Glomerular visceral epithelial cell (primary cell): ENCODE measurements at regions not wholly inside any gene's neighbourhood (a gene's known extent, or its start where the extent isn't known, plus 50 kb on each side); places are given as distances from the start of the nearest gene placed in this dataset.

Experiments
- DNase-seq: peaks from one replicate; pipeline ENCODE4 v3.0.0-alpha.2; 2016; ENCODE audit errors: extremely low spot score

DNA sequence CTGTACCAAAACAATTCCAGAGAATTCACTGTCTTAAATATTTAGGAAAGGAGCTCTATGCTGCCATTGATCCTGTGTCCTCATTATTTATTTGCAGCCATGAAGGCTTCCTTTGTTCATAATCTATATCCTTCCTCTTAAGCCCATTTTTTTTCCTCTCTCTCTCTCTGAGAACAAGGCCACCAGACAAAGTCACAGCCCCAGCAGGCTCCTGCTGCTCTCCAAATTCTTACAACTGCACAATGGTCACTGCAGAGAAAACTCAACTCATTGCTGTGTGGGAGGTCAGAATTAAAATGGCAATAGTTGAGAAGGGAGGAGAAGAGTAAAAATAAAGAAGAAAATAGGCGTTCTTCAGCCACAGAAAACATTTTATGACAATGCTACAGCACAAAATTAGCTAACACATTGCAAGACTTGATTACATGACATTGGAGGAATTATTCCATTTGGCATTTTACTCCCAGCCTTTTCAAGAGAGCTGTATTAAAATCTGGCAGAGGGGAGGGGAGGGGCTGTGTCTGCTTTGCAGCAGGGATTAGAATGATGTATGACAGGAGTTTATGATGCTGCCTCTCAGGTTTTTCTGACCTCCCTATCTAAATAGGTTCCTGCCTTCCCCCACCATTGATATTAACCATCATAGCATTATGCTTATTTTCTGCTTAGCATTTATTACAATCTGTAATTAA lies 399.7 kb upstream of the THBS1 start:
- DNase-seq, result no peak

DNA sequence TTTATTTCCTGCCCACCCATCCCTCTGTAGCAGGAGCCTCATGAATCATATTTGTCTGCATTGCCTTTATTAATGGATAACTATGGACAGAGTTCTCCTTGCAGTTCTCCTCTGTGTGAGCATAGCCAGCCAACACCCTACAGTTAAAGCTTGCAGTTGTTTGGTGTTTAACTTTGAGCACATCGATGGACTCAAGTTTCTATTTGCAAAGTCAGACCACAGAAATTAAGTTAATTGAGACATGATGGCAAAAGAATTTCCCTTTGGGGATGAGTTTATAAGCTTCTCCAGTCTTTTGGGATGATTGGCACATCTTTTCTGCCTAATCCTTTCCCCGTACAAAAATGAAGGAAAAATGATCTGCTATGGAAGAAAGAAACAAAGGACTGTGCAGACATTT lies 398.9 kb upstream of the THBS1 start:
- peak; percentile 71 for DNase-seq

DNA sequence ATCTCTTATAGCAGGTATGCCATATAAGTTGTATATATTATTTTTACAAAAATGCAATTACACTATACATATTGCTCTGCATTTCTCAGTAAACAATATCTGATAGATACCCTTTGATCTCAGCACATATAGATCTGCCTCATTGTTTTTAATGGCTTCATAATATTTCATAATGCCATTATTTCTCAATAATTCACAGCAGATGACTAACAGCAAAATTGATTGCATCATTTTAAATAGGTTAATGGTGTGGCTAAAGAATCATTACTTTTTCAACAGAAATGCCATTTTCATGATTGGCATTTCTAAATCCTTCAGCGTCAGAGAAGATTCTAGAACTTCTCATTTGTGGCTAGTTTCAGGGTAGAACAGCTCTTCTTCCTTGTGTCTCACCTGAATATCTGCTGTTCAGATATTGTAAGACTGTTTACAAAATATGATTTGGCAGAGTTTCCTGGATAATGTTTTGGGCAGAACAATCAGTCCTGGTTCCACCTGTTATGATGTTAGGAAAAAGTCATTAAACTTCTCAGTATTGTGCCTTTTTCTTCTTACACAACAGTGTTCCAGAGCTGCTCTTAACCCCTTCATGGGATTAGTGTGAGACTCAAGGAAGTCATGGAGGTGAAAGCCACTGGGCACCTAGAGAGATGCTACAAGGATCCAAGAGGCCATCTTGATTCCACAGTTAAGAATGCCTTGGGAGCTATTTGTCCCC lies 397.6 kb upstream of the THBS1 start:
- no peak for DNase-seq

DNA sequence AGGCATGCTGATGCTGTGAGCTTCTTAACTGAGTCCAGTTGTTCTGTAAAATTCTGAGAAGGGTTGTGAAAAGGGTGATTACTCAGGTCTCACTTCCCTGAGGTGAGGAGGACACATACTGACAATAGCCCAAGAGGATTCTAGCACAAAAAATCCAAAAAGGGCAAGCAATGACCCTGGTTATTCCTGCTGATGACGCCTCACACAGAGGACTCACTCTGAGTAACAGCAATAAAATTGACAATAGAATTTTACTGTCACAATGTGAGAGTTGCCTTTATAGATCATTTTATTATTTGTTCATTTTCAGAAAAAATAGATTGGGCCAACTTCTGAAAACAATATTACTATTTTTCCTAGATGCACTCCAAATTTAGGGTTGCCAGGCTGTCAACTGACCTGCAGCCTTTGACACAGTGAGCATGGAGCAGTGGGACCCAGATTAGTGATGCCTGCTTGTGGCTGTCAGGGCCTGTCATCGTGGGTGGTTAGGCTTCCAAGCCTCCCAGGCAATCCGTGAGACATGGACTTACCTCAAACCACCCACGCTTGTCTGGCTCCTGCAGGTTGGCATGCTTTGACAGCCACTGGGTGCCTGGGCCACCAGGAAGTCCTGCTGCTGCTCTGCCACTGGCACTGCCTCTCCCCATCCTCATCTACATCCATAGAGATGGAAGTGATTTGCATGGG lies 396.0 kb upstream of the THBS1 start:
- DNase-seq, result no peak

DNA sequence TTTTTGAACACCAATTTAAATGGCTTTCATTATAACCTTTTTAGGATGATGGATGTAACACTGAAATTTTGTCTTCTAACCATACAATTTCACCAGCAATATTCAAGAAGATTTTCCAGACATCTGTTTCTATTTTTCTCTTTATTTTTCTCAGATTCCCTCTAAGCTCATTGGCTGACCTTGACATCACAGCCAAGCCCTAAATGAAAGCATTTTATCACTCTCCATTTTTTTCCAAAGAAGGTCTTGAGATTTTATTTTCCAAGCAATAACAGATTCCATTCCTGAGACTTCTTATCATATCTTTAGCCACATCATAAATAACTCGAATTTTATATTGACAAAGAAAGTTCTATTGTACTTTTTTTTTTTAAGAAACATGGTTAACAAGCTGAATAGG lies 392.6 kb upstream of the THBS1 start:
- no peak for DNase-seq

DNA sequence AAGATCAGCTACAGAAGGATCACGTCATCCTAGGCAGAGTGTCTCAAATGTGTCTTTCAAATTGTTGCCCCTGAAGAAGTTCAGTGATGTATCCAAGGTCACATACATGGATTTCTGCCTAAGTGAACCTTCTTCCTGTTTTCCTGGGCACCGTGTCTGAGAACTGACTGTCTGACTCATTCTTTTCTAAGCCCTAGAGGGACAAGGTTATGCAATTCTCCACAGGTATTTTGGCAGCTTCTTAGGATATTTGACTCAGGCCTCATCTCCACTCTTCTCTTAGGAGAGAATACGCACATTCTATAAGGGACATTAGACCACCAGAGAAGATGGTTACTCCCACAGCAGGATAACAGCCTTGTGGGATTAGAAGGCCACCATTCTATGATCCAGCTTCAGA lies 391.9 kb upstream of the THBS1 start:
- peak; percentile 89 for DNase-seq

DNA sequence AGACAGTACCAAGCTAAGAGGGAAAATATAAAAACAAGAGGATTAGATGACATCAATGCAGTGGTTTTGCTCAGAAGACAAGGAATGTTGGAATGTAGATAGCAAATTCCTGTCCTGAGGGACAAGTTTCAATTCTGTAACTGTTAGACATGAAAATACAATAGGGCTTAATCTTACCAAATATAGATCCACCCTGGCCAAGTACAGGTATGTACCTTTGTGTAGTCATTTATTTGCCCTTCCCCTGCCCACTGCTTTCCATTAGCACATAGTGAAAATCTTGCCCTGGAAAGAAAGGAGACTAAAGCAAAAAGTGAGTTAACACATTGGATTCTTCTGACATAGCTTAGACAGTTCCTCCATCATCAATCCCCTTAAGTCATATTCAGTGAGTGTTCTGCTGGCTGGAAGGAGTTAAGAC lies 389.0 kb upstream of the THBS1 start:
- DNase-seq, result peak; percentile 79

DNA sequence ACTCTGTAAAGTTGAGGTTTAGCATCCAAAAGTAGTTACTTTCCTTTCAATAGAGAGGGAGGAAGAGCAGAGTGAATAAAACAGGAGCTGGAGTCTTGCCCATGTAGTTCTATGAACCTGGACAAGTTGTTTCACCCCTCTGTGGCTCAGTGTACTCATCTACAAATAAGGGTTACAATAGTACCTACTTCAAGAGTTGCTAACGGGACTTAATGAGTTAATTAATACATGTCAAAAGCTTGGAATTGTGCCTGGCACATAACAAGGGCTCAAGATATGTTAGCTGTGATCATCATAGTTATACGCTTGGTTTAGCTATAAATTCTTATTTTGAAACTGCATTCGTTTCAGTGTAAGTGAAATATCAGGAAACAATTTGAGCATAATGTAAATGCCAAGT lies 388.5 kb upstream of the THBS1 start:
- DNase-seq, result peak; percentile 76

DNA sequence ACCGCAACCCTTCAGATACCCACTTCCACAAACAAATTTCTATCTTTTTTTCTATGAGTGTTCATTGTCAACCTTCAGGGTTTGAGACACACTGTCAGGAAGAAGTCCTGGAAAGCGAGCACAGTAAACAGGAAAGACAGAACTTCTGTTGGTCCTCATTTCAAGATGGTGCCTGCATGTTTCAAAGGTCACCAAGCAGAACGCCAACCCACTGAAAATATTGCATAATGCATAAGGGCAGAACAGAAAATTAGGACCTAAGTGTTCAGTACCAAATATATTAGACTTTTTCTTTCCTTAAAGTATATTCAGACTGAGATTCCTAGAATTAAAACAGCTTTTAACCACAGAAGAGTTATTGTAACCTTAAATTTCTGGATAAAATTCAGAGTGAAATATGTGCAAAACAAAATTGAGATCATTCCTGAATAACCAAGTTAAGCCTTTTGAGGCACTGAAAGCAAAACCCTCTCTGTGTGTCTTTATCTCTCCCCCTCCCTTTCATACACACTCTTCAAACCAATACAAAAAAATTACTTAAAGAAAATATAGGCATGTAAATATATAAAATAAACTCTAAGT lies 387.8 kb upstream of the THBS1 start:
- DNase-seq, result no peak

DNA sequence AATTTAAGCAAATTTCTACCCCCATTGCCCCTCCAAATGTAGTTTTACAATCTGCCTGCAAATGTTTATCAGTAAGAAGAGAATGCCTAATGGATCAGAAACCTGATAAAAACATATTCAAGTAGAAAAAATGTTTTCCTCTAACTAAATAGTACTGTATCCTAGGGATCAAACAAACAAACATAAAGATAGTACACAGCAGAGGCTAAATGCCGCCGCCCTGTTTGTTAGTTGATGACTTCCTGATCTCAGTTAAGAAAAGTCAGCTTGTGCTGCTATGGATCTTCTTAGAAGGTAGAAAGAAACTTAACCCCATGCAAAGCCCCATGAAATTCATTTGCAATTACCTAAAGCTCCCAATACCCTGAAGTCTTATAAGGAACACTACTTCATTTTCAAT lies 387.3 kb upstream of the THBS1 start:
- DNase-seq, result no peak

DNA sequence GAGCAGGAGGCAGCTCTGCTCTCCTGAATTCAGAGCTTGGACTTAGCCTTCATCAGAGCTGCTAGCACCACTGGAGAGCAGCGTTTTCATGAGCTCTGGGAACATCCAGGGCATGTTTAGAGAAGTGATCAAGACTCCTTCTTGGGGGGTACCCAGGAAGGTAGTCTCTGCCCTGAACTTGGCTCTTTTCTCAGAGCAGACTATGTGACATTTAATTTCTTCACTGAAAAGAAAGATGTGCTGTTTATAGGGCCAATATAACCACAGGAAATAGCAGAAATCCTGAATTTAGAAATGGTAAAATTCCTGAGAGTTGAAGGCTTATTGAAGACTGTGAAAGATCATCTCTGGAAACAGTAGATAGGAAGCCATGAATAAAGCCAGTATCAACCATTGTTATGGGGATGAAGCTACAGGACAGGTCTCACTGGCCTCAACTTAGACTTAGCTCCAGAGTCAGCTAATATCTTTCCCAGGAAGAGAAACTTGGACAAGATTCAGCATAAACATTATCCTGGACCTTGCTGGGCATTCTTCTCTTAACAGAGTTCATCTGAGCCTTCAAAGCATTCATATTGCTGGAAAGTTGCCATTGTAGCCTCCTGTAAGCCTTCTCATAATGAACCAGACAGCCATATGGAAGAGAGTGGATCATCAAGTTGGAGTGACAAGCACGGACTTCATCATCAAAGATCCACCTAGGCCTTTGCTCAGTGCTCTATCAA lies 386.6 kb upstream of the THBS1 start:
- no peak for DNase-seq

DNA sequence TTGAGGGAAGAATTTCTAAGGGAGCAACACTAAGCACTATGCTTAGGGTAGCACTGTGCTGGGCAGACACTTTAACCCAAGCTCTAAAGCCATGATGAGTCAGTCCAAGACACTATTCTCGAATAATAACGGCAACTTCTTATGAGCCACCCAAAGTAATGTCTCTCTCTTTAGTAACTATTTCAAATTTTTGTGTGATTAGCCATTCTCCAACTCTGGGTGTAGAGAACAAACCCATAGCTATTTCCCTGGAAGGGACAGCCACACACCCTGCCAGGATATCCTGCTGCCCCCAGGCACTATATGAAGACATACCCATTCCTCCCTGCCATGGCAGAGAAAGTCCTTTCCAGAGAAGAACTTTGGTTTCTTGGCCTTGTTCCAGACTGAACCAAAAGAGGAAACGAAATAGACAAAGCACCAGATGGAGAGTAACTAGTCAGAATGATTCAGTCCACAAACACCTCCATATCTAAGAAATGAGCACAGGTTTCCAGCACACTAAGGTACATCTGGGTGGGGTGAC lies 384.9 kb upstream of the THBS1 start:
- peak; percentile 84 for DNase-seq

DNA sequence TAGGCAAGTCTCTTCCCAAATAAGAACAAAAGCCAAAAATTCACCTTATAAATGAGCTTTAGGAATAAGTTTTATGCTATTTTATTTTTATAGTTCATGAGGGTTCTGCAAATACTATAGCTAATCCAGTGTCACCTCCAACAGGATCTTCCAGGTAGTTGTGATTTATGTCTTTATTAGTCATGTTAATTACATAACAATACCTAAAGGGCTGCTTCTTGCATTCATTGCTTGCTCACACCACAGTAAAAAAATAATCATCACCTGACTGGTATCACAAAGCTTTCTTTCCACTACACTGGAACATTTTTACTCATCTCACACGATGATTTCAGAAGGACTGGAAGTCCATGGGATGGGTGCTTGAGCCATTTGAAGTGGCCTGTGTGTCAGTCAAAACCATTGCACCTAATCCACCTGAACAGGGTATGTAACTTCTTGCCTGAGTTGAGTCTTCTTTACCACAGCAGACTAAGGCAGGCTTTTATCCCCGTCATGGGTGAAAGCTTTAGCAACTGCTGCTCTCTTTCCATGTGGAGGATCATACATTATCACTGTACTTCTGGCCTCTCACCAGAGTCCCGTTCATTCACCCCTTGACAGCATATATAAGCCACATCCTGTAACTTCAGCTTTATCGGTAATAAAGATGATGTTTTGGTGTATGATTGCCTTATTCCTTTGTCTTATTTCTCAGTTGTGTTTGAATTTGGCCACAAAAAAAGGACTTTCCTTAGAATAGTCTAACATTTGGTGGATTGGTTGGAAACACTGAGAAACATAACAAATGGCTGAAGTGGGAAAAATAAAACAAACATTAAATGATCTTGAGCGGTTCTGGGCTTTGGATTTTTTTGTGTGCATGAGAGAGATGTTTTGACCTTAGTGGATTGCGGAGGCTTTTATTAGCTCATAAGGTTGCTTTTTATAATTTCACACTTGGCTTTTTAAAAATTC lies 382.6 kb upstream of the THBS1 start:
- DNase-seq, result no peak

DNA sequence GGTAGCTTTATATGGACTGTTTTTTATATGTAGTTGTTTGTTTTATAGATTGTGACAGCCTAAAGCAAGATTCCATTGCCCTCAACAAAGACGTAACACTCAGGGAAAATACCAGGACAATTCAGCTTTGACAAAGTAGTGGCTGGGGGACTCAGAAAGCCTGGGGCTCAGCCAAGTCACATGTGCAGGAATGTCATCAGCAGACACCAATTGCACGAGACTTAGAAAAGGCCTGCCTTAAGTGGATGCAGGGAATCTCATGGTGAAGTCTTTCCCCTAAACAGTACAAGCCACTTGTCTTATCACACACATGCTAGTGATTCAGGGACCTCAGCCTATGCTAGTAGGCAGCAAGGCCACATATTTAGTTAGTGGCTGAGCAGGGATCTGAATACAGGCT lies 381.8 kb upstream of the THBS1 start:
- no peak for DNase-seq

DNA sequence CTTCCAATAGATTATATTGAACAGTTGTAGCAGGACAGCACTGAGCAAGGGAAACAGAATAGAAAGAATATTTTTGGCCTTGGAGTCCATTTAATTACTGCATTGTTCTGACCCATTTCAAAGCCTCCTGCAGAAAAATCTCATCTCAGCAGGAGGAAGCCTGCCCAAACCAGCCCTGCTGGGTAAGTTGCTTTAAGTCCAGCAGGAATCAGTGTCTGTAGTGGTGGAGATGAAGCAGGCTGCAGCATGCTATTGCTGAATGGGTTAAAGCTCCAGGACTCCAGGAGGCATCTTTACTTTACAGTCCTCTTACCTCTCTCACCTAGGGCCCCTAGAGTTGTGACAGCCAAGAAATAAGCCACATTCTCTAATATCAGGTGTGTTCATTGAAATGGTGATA lies 380.3 kb upstream of the THBS1 start:
- DNase-seq, result no peak

DNA sequence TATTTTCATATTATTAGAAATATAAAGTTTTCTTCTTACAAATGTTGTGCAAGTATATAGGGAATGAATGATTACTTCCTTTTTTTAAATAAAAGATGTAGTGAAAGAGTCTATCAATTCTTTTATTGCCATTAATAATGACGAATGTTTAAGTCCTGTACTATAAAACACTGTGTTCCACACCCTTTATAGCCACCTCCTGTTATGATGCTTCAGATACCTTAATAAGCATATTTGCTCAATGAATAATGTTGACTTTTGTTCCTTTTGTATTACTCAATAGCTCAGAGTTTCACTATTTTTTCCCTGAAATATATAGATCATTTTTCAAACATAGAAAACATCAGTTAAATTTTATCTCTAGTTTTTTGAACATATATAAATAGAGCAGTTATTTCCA lies 378.2 kb upstream of the THBS1 start:
- no peak for DNase-seq

DNA sequence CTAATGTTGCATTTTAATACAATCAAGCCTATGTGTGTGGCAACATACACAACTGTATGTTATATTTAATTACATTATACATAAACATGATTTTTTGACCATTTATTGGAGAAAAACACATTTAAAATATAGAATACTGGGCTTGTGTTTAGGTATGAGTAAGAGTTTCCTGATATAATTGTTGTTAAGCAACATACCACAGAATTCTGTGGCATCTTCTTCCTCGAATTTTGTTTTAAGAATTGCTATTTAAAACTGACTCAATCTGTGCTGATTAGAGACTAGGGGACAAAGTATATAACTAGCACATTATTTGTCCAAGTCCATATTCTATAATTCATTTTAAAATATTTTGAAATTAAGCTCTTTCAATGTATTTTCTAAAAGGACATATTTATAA lies 376.8 kb upstream of the THBS1 start:
- no peak for DNase-seq

DNA sequence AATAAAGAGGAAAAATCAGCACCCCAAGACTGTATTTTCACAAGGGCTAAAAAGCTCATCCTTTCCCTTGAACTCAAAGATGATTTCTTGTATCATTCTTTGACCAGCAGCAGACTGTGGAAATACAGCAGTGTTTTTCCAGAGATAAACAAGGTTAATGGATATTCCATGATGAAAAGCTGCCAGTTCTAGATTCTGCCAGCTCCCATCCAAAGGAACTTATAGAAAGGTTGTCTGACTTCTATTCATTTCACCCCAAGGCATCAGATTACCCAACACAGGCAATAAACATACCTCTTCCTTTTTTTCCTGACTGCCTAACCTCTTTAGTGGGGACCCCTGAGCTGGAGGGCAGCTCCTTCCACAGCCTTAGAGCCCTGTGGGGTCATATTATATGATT lies 375.8 kb upstream of the THBS1 start:
- DNase-seq, result no peak

DNA sequence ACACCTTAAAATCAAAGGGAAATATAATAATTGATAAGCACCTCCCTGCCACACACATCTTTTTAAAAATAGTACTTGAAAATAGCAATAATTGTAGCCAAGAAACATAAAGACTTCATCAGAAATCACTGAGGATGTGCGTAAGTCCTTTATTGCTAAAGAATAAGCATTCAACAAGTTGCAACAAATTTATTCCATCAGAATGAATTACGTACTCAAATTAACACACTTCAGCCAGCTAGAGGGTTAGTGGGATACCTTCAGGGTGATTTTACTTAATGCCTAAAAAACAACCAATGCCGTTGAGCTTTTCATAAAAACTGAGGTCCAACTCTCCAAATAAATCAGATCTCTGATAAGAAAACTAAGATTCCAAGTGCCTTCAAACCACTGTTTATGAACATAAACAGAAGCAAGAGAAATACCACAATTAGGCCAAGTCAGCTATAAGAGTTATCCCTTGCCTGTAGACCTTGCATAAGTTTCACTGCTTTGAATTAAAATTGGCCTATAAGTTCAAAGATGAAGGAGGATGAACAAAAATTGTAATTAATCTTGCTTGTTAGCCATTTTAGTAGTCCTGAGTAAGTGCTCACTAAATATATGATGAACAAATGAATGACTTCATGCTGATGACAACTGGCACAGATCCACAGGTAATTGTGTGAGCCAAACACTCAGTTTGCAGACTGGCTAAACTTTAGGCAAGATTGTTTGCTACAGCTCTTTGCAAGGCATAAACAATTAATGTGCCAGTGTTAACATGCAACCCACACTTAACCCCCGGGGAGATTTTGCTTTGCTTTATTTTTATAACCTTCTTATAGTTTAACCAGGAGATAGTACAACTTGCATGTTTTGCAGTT lies 375.1 kb upstream of the THBS1 start:
- DNase-seq, result no peak
